H9 (cell line): ENCODE measurements at regions not wholly inside any gene's neighbourhood (a gene's known extent, or its start where the extent isn't known, plus 50 kb on each side); places are given as distances from the start of the nearest gene placed in this dataset.

Source experiments
- DNase-seq: peaks from one replicate; pipeline ENCODE4 v3.0.0-alpha.2; 2017
- H2AFZ ChIP-seq: one replicate; pipeline ENCODE4 v1.6.1; 2013; ENCODE audit warnings: mild to moderate bottlenecking, low read length, control low read depth, moderate library complexity
- H2AK5ac ChIP-seq: 2 replicates; pipeline ENCODE4 v1.6.1; 2013; ENCODE audit warnings: low read length, control low read depth, mixed read lengths; ENCODE audit not compliant: insufficient read length
- H2BK120ac ChIP-seq: one replicate; pipeline ENCODE4 v1.6.1; 2013; ENCODE audit warnings: low read depth, mild to moderate bottlenecking, low read length, control low read depth, inconsistent platforms; ENCODE audit not compliant: poor library complexity, severe bottlenecking
- H2BK12ac ChIP-seq: 2 replicates; pipeline ENCODE4 v1.6.1; 2013; ENCODE audit warnings: low read length, control low read depth, mixed read lengths, low read depth; ENCODE audit not compliant: insufficient read length
- H2BK15ac ChIP-seq: 2 replicates; pipeline ENCODE4 v1.6.1; 2013; ENCODE audit warnings: low read depth, low read length, control low read depth
- H2BK20ac ChIP-seq: one replicate; pipeline ENCODE4 v1.6.1; 2013; ENCODE audit warnings: low read depth, mild to moderate bottlenecking, low read length, control low read depth, inconsistent platforms; ENCODE audit not compliant: poor library complexity, severe bottlenecking
- H2BK5ac ChIP-seq: 2 replicates; pipeline ENCODE4 v1.6.1; 2013; ENCODE audit warnings: low read length, control low read depth, mixed read lengths; ENCODE audit not compliant: insufficient read length
- H3K14ac ChIP-seq: 2 replicates; pipeline ENCODE4 v1.6.1; 2013; ENCODE audit warnings: low read length, control low read depth; ENCODE audit not compliant: insufficient read depth
- H3K18ac ChIP-seq: 2 replicates; pipeline ENCODE4 v1.6.1; 2013; ENCODE audit warnings: low read depth, mild to moderate bottlenecking, mixed read lengths, low read length, control low read depth; ENCODE audit not compliant: insufficient read length
- H3K23ac ChIP-seq: 2 replicates; pipeline ENCODE4 v1.6.1; 2013; ENCODE audit warnings: low read length, control low read depth, mixed read lengths, low read depth; ENCODE audit not compliant: insufficient read length
- H3K23me2 ChIP-seq: 2 replicates; pipeline ENCODE4 v1.6.1; 2013; ENCODE audit warnings: low read depth, mild to moderate bottlenecking, mixed read lengths, low read length, control low read depth; ENCODE audit not compliant: insufficient read length, poor library complexity, severe bottlenecking
- H3K27ac ChIP-seq: 2 replicates; pipeline ENCODE4 v1.5.1; 2013; ENCODE audit warnings: low read length, control low read depth, mixed read lengths, low read depth; ENCODE audit not compliant: insufficient read length
- H3K27me3 ChIP-seq: 2 replicates; pipeline ENCODE4 v1.6.1; 2013; ENCODE audit warnings: low read length, control low read depth, inconsistent platforms; ENCODE audit not compliant: insufficient read depth
- H3K4ac ChIP-seq: 2 replicates; pipeline ENCODE4 v1.6.1; 2013; ENCODE audit warnings: low read depth, mild to moderate bottlenecking, control low read depth, inconsistent platforms, low read length, moderate library complexity
- H3K4me1 ChIP-seq: 2 replicates; pipeline ENCODE4 v1.6.1; 2013; ENCODE audit warnings: low read length, control low read depth, inconsistent platforms; ENCODE audit not compliant: insufficient read depth
- H3K4me2 ChIP-seq: 2 replicates; pipeline ENCODE4 v1.6.1; 2013; ENCODE audit warnings: low read length, control low read depth, mixed read lengths; ENCODE audit not compliant: insufficient read length, insufficient read depth
- H3K56ac ChIP-seq: 2 replicates; pipeline ENCODE4 v1.6.1; 2013; ENCODE audit warnings: low read depth, mild to moderate bottlenecking, mixed read lengths, low read length, control low read depth; ENCODE audit not compliant: insufficient read length
- H3K79me1 ChIP-seq: 2 replicates; pipeline ENCODE4 v1.6.1; 2013; ENCODE audit warnings: low read depth, mild to moderate bottlenecking, moderate library complexity, low read length, control low read depth, inconsistent platforms; ENCODE audit not compliant: insufficient read depth, poor library complexity, severe bottlenecking
- H3K79me2 ChIP-seq: 2 replicates; pipeline ENCODE4 v1.6.1; 2013; ENCODE audit warnings: low read length, control low read depth, inconsistent platforms; ENCODE audit not compliant: insufficient read depth
- H3K9ac ChIP-seq: 2 replicates; pipeline ENCODE4 v1.6.1; 2013; ENCODE audit warnings: low read length, control low read depth, mixed read lengths; ENCODE audit not compliant: insufficient read length; ENCODE audit errors: extremely low read depth
- H3K9me3 ChIP-seq: one replicate; pipeline ENCODE4 v1.6.1; 2013; ENCODE audit warnings: low read depth, low read length, inconsistent platforms; ENCODE audit not compliant: control insufficient read depth
- H3T11ph ChIP-seq: one replicate; pipeline ENCODE4 v1.6.1; 2013; ENCODE audit warnings: mild to moderate bottlenecking, low read length, control low read depth, inconsistent platforms
- H4K20me1 ChIP-seq: one replicate; pipeline ENCODE4 v1.6.1; 2013; ENCODE audit not compliant: control insufficient read depth, insufficient read length, insufficient read depth
- H4K5ac ChIP-seq: 2 replicates; pipeline ENCODE4 v1.6.1; 2013; ENCODE audit warnings: low read depth, mild to moderate bottlenecking, mixed read lengths, low read length, control low read depth; ENCODE audit not compliant: insufficient read length
- H4K8ac ChIP-seq: replicated peaks from 2 replicates; pipeline ENCODE4 v1.6.1; 2013; ENCODE audit warnings: low read length, control low read depth, mixed read lengths, low read depth; ENCODE audit not compliant: insufficient read length
- H4K91ac ChIP-seq: 2 replicates; pipeline ENCODE4 v1.6.1; 2013; ENCODE audit warnings: low read depth, mild to moderate bottlenecking, moderate library complexity, mixed read lengths, low read length, control low read depth; ENCODE audit not compliant: insufficient read length
- H3K27ac Mint-ChIP-seq, 3 experiments: 2 replicates in 2 of 3; 3 replicates in 1 of 3; pipeline ENCODE4 v1.8.0; 2020 to 2021; ENCODE audit warnings: mixed read lengths in 3 of 3, mild to moderate bottlenecking in 1 of 3, moderate library complexity in 1 of 3
- H3K27me3 Mint-ChIP-seq: 2 replicates; pipeline ENCODE4 v1.8.0; 2021; ENCODE audit warnings: low read depth, mild to moderate bottlenecking, moderate library complexity, mixed read lengths
- H3K36me3 Mint-ChIP-seq, 3 experiments: 2 replicates in 2 of 3; 3 replicates in 1 of 3; pipeline ENCODE4 v1.8.0; 2020 to 2021; ENCODE audit warnings: low read depth in 3 of 3, mixed read lengths in 3 of 3; ENCODE audit not compliant: insufficient read depth in 1 of 3
- H3K4me1 Mint-ChIP-seq, 2 experiments: 2 replicates each; pipeline ENCODE4 v1.8.0; 2020; ENCODE audit warnings: mixed read lengths in 2 of 2
- H3K4me3 Mint-ChIP-seq, 2 experiments: 2 replicates in 1 of 2; 3 replicates in 1 of 2; pipeline ENCODE4 v1.8.0; 2020 to 2021; ENCODE audit warnings: mild to moderate bottlenecking in 2 of 2, mixed read lengths in 2 of 2, moderate library complexity in 1 of 2
- H3K9me3 Mint-ChIP-seq, 2 experiments: 2 replicates in 1 of 2; 3 replicates in 1 of 2; pipeline ENCODE4 v1.8.0; 2020; ENCODE audit warnings: mild to moderate bottlenecking in 2 of 2, mixed read lengths in 2 of 2, moderate library complexity in 1 of 2
- CTCF ChIP-seq: fragments of 200-600 bp; sonication (generic); conservative IDR thresholded peaks from 3 replicates; pipeline ENCODE4 v1.8.0; 2021; ENCODE audit warnings: antibody characterized with exemption, mild to moderate bottlenecking

GRCh38 chr5:87147441-87147840 lies 120.2 kb upstream of the RASA1 start:
- no peak overlapping the region for H3K4ac ChIP-seq
- no peak overlapping the region for H3K9ac ChIP-seq
- no peaks in the 10 kb centered on the region for H3K4me1 ChIP-seq
- H3K4me1 Mint-ChIP-seq = peaks cover 0 to 3% of the 10 kb centered on the region in 2 experiments; a peak in 1 of 4 replicates
- H2BK5ac ChIP-seq = no peak overlapping the region
- no peak overlapping the region for H4K5ac ChIP-seq
- TF ChIP-seq CTCF = no peak
- no peak overlapping the region for H2BK20ac ChIP-seq
- no peaks in the 10 kb centered on the region for H4K20me1 ChIP-seq
- no peak overlapping the region for H2AFZ ChIP-seq
- no peaks in the 10 kb centered on the region for H3K79me1 ChIP-seq
- H3K9me3 ChIP-seq = no peaks in the 10 kb centered on the region
- H3K9me3 Mint-ChIP-seq = no peaks in the 10 kb centered on the region; a peak in 1 of 5 replicates
- no peaks in the 10 kb centered on the region for H3K36me3 Mint-ChIP-seq
- no peaks in the 10 kb centered on the region for H3K79me2 ChIP-seq
- H3K27ac Mint-ChIP-seq = no peak overlapping the region
- no peak overlapping the region for H3K4me3 Mint-ChIP-seq
- no peak overlapping the region for H2AK5ac ChIP-seq
- no peak overlapping the region for H3K27ac ChIP-seq
- H2BK12ac ChIP-seq = no peak overlapping the region
- no peaks in the 10 kb centered on the region; the same call in 1 of the 2 replicates for H3K27me3 Mint-ChIP-seq
- H3K4me2 ChIP-seq = no peak overlapping the region
- no peak overlapping the region for H3K56ac ChIP-seq
- H3K27me3 ChIP-seq = no peaks in the 10 kb centered on the region
- H3T11ph ChIP-seq = no peak overlapping the region
- H2BK120ac ChIP-seq = no peak overlapping the region
- no peak overlapping the region for H4K91ac ChIP-seq
- no peaks in the 10 kb centered on the region for H3K23me2 ChIP-seq
- DNase-seq = no peak
- H2BK15ac ChIP-seq = no peak overlapping the region
- H3K23ac ChIP-seq = no peak overlapping the region
- no peak overlapping the region for H3K18ac ChIP-seq
- H4K8ac ChIP-seq = no peak overlapping the region
- no peak overlapping the region for H3K14ac ChIP-seq
